ENCODE measurements at regions not wholly inside any gene's neighbourhood (a gene's known extent, or its start where the extent isn't known, plus 50 kb on each side); places are given as distances from the start of the nearest gene placed in this dataset.

DNA sequence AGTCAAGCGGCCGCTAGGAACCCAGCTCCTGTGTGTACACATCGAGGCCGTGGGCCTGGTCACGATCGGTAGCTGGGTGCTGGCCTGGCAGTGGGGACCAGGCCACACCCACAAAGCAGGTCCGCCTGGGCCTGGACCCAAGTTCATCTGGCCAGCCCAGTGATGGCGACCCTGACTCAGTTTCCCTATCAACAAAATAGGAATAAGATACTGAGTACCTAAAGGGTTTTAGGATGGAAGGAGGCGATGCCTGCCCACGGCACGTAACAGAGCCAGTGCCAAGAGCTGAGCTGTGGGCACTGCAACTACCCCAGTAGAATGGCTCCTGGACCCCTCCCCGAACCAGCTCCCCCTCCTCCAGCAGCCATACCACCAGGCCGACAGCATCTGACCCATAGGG is 243.5 kb upstream of the SGCG start (continued):
- TF ChIP-seq REST (IDR thresholded peaks at IDR 0.05; ENCODE audit: low read depth, low read length), result no peak

DNA sequence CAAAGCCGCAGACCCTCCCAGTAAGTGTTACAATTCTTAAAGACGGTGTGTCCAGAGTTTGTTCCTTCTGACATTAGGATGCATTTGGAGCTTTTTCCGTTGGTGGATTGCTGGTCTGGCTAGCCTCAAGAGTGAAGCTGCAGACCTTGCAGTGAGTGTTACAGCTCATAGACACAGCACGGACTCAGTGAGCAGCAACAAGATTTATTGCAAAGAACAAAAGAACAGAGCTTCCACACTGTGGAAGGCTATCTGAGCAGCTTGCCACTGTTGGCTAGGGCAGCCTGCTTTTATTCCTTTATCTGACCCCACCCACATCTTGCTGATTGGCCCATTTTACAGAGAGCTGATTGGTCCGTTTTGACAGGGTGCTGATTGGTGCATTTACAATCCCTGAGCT is 242.8 kb upstream of the SGCG start:
- no peaks in the 10 kb centered on the region for H3K36me3 ChIP-seq (replicated peaks in 1 of 2; ENCODE audit: control insufficient read depth in 1 of 2, insufficient read depth in 2 of 2, low read length in 1 of 2)
- H2AFZ ChIP-seq (ENCODE audit: low read depth), result no peak overlapping the region
- no peak overlapping the region for H3K27ac ChIP-seq (ENCODE audit: low read depth in 2 of 2, low read length in 1 of 2)
- H3F3A ChIP-seq (replicated peaks; ENCODE audit: insufficient read depth), result no peaks in the 10 kb centered on the region
- no peaks in the 10 kb centered on the region for H3K9me2 ChIP-seq
- H3K9ac ChIP-seq, result no peak overlapping the region
- no peaks in the 10 kb centered on the region for H4K20me1 ChIP-seq (ENCODE audit: insufficient read depth)
- no peaks in the 10 kb centered on the region; the same call in 1 of the 2 replicates for H3K27me3 ChIP-seq (ENCODE audit: insufficient read depth)
- no peak for DNase-seq
- no peaks in the 10 kb centered on the region for H3K79me2 ChIP-seq (ENCODE audit: insufficient read depth)
- TF ChIP-seq TAF1 (IDR thresholded peaks at IDR 0.05; ENCODE audit: borderline replicate concordance, low read depth, low read length), result no peak
- TF ChIP-seq, protein P1, sequence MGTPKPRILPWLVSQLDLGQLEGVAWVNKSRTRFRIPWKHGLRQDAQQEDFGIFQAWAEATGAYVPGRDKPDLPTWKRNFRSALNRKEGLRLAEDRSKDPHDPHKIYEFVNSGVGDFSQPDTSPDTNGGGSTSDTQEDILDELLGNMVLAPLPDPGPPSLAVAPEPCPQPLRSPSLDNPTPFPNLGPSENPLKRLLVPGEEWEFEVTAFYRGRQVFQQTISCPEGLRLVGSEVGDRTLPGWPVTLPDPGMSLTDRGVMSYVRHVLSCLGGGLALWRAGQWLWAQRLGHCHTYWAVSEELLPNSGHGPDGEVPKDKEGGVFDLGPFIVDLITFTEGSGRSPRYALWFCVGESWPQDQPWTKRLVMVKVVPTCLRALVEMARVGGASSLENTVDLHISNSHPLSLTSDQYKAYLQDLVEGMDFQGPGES (IDR thresholded peaks at IDR 0.05; ENCODE audit: low read depth, low read length), result no peak
- no peak for TF ChIP-seq SIN3A (IDR thresholded peaks at IDR 0.05; ENCODE audit: borderline replicate concordance, low read depth, low read length)
- TF ChIP-seq TEAD4 (IDR thresholded peaks at IDR 0.05; ENCODE audit: borderline replicate concordance, insufficient read depth), result no peak
- TF ChIP-seq CTCF (IDR thresholded peaks at IDR 0.05), result no peak
- TF ChIP-seq NFIC (IDR thresholded peaks at IDR 0.05; ENCODE audit: borderline replicate concordance), result no peak
- no peak for TF ChIP-seq TCF12 (IDR thresholded peaks at IDR 0.05)
- TF ChIP-seq EP300 (IDR thresholded peaks at IDR 0.05; ENCODE audit: borderline replicate concordance in 1 of 2, low read depth in 1 of 2, low read length in 1 of 2), result no peak
- no peak for TF ChIP-seq NRF1 (IDR thresholded peaks at IDR 0.05; ENCODE audit: low read depth, low read length)
- TF ChIP-seq GATA2 (CRISPR knock-in tag; IDR thresholded peaks at IDR 0.05), result no peak
- TF ChIP-seq SMC3 (IDR thresholded peaks at IDR 0.05; ENCODE audit: low read depth, low read length), result no peak
- no peak for TF ChIP-seq GABPA (IDR thresholded peaks at IDR 0.05; ENCODE audit: low read depth)
- TF ChIP-seq JUND (IDR thresholded peaks at IDR 0.05), result no peak
- TF ChIP-seq MEF2A (IDR thresholded peaks at IDR 0.05; ENCODE audit: borderline replicate concordance, low read depth), result no peak
- no peak for TF ChIP-seq FOXJ3 (CRISPR knock-in tag; IDR thresholded peaks at IDR 0.05)
- no peak for TF ChIP-seq FOXM1 (IDR thresholded peaks at IDR 0.05; ENCODE audit: low read depth)
- WGBS (ENCODE audit: low lambda C conversion rate), result 55% methylated on average over 5 of the region's 5 CpGs
- ChIA-PET POLR2A (no interaction called here), CTCF (no interaction called here)
- no peak overlapping the region for H3K4me2 ChIP-seq
- no peak overlapping the region for H3K4me3 ChIP-seq (ENCODE audit: low read depth in 2 of 2, low read length in 1 of 2)
- H3K4me1 ChIP-seq (ENCODE audit: control insufficient read depth in 1 of 2, insufficient read depth in 2 of 2, low read depth in 1 of 2, low read length in 1 of 2), result no peaks in the 10 kb centered on the region
- no peaks in the 10 kb centered on the region for H3K9me3 ChIP-seq

Measured in SK-N-SH (cell line).